Mesendoderm (in vitro differentiated cells): ENCODE measurements at regions not wholly inside any gene's neighbourhood (a gene's known extent, or its start where the extent isn't known, plus 50 kb on each side); places are given as distances from the start of the nearest gene placed in this dataset.

Source experiments
- DNase-seq: peaks from one replicate; pipeline ENCODE4 v3.0.0; 2013
- H2AK5ac ChIP-seq: 2 replicates; pipeline ENCODE4 v1.6.1; 2013; ENCODE audit warnings: low read length, inconsistent platforms
- H2BK120ac ChIP-seq: 2 replicates; pipeline ENCODE4 v1.6.1; 2013; ENCODE audit warnings: low read depth, mild to moderate bottlenecking, low read length, moderate library complexity, mixed read lengths
- H2BK15ac ChIP-seq: replicated peaks from 2 replicates; pipeline ENCODE4 v1.6.1; 2013; ENCODE audit warnings: low read depth, mild to moderate bottlenecking, moderate library complexity
- H2BK5ac ChIP-seq: 2 replicates; pipeline ENCODE4 v1.6.1; 2013; ENCODE audit warnings: low read length, inconsistent platforms
- H3K18ac ChIP-seq: 2 replicates; pipeline ENCODE4 v1.6.1; 2013; ENCODE audit warnings: mild to moderate bottlenecking, low read length, mixed read lengths
- H3K23ac ChIP-seq: one replicate; pipeline ENCODE4 v1.6.1; 2013; ENCODE audit warnings: low read length
- H3K27ac ChIP-seq: 2 replicates; pipeline ENCODE4 v1.5.1; 2013; ENCODE audit warnings: low read depth, mild to moderate bottlenecking, inconsistent platforms, low read length, moderate library complexity
- H3K27me3 ChIP-seq: 2 replicates; pipeline ENCODE4 v1.6.1; 2013; ENCODE audit warnings: low read length, control low read depth, mild to moderate bottlenecking, inconsistent platforms; ENCODE audit not compliant: insufficient read depth, poor library complexity
- H3K36me3 ChIP-seq: 2 replicates; pipeline ENCODE4 v1.6.1; 2013; ENCODE audit warnings: low read length, inconsistent platforms; ENCODE audit not compliant: control insufficient read depth, insufficient read depth
- H3K4ac ChIP-seq: one replicate; pipeline ENCODE4 v1.6.1; 2013; ENCODE audit warnings: low read depth, mild to moderate bottlenecking, low read length, moderate library complexity
- H3K4me1 ChIP-seq: 2 replicates; pipeline ENCODE4 v1.6.1; 2013; ENCODE audit warnings: low read depth, low read length, inconsistent platforms; ENCODE audit not compliant: control insufficient read depth
- H3K4me2 ChIP-seq: 2 replicates; pipeline ENCODE4 v1.6.1; 2013; ENCODE audit warnings: low read length
- H3K4me3 ChIP-seq: 2 replicates; pipeline ENCODE4 v1.5.1; 2013; ENCODE audit warnings: mild to moderate bottlenecking, low read length
- H3K56ac ChIP-seq: one replicate; pipeline ENCODE4 v1.6.1; 2013; ENCODE audit warnings: low read length
- H3K79me1 ChIP-seq: 2 replicates; pipeline ENCODE4 v1.6.1; 2013; ENCODE audit warnings: low read length, inconsistent platforms
- H3K79me2 ChIP-seq: 2 replicates; pipeline ENCODE4 v1.6.1; 2013; ENCODE audit warnings: mild to moderate bottlenecking, low read length; ENCODE audit not compliant: control insufficient read depth, insufficient read depth
- H3K9ac ChIP-seq: 2 replicates; pipeline ENCODE4 v1.6.1; 2013; ENCODE audit warnings: low read length, inconsistent platforms
- H4K5ac ChIP-seq: one replicate; pipeline ENCODE4 v1.6.1; 2013; ENCODE audit warnings: low read length
- H4K8ac ChIP-seq: one replicate; pipeline ENCODE4 v1.6.1; 2013; ENCODE audit warnings: low read depth, mild to moderate bottlenecking, control low read depth, low read length, moderate library complexity
- WGBS: extraction: QIAGEN DNeasy Blood & Tissue Kit; methylation state at CpG from one replicate; pipeline ENCODE4 v1.1.7; 2013; ENCODE audit warnings: low lambda C conversion rate, missing lambda C conversion rate; ENCODE audit not compliant: insufficient coverage; ENCODE audit errors: extremely low coverage; 5-methylcytosine and 5-hydroxymethylcytosine counted together

DNA sequence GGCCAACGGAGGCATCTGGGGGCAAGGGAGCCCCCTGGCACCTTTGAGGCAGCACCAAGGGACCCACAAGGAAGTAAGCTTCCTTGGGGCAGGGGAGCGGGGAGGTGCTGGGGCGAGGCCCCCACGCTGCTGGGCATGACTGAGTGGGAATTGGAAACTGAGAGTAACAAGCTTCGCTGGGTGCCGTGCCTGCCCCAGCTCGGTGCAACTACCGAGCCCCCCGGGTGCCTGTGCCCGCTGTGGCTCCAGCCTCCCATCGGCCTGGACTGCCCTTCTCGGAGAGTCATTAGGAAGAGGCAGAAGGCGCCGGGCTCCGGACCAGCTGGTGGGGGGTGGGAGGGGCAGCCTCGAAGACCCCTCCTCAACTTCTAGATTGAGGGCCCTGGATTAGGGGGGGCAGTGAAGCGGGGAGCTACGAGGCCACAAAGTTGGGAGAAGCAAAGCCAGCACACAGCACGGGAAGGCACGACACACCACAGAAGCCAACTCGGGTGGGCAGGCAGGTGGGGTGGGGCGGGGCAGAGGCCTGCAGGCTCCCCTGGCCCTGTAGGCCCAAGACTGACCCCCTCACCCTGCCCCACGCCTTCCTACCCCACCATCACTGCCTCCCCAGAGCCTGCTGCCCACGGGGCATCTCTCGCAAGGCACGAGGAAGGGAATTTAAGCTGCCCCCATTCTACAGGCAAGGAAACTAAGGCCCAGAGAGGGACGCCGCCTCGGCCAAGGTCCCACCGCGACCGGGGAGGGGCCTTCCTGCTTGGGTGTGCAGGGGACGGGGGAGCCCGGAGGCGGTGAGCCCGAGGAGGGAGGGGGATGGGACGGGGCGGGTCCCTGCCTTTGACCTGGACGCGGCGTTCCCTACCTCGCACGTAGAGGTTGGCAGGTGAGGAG is 83.2 kb downstream of the PTPRS start:
- WGBS, result no CpG with 5 or more reads among the region's 43 CpGs
- Histone ChIP-seq H2BK120ac (no peak overlapping the region), H3K56ac (no peak overlapping the region), H3K4ac (no peak overlapping the region), H3K9ac (no peak overlapping the region), H2BK15ac (no peak overlapping the region), H3K18ac (no peak overlapping the region), H2AK5ac (no peak overlapping the region), H3K4me3 (no peak overlapping the region), H3K79me1 (no peaks in the 10 kb centered on the region), H2BK5ac (no peak overlapping the region), H3K36me3 (no peaks in the 10 kb centered on the region), H3K79me2 (no peaks in the 10 kb centered on the region), H3K23ac (no peak overlapping the region), H4K8ac (no peak overlapping the region), H3K27ac (no peak overlapping the region), H3K27me3 (no peaks in the 10 kb centered on the region), H3K4me2 (no peak overlapping the region), H3K4me1 (no peaks in the 10 kb centered on the region), H4K5ac (no peak overlapping the region)
- no peak for DNase-seq

GRCh38 chr19:5255602-5256231 is 84.9 kb downstream of the PTPRS start:
- WGBS, result 100% methylated on average over 3 of the region's 22 CpGs

GRCh38 chr19:5254944-5255343 is 85.7 kb downstream of the PTPRS start:
- Histone ChIP-seq H3K4me3 (no peak overlapping the region), H3K4me1 (no peaks in the 10 kb centered on the region), H2BK120ac (no peak overlapping the region), H3K9ac (no peak overlapping the region), H3K36me3 (no peaks in the 10 kb centered on the region), H3K79me1 (no peaks in the 10 kb centered on the region), H3K4me2 (no peak overlapping the region), H4K5ac (no peak overlapping the region), H3K56ac (no peak overlapping the region), H4K8ac (no peak overlapping the region), H2BK15ac (no peak overlapping the region), H3K27me3 (no peaks in the 10 kb centered on the region), H2AK5ac (no peak overlapping the region), H2BK5ac (no peak overlapping the region), H3K79me2 (no peaks in the 10 kb centered on the region), H3K18ac (no peak overlapping the region), H3K27ac (no peak overlapping the region), H3K23ac (no peak overlapping the region), H3K4ac (no peak overlapping the region)
- WGBS, result no CpG with 5 or more reads among the region's 1 CpG
- no peak for DNase-seq

More at GRCh38 chr19:5255602-5256231, 84.9 kb downstream of the PTPRS start:
- Histone ChIP-seq H3K36me3 (no peaks in the 10 kb centered on the region), H3K4ac (no peak overlapping the region), H3K79me2 (no peaks in the 10 kb centered on the region), H3K4me2 (no peak overlapping the region), H3K79me1 (no peaks in the 10 kb centered on the region), H3K4me3 (no peak overlapping the region), H3K23ac (no peak overlapping the region), H3K18ac (no peak overlapping the region), H2BK5ac (no peak overlapping the region), H3K9ac (no peak overlapping the region), H3K4me1 (no peaks in the 10 kb centered on the region), H2BK120ac (no peak overlapping the region), H3K27me3 (no peaks in the 10 kb centered on the region), H2AK5ac (no peak overlapping the region), H2BK15ac (no peak overlapping the region), H3K56ac (no peak overlapping the region), H3K27ac (no peak overlapping the region), H4K8ac (no peak overlapping the region), H4K5ac (no peak overlapping the region)
- DNase-seq, result peak; percentile 64

- H3K56ac ChIP-seq, result no peak overlapping the region
- no CpG with 5 or more reads among the region's 3 CpGs for WGBS
- no peaks in the 10 kb centered on the region for H3K79me1 ChIP-seq
- H3K23ac ChIP-seq, result no peak overlapping the region
- DNase-seq, result no peak
- no peaks in the 10 kb centered on the region for H3K4me1 ChIP-seq
- no peak overlapping the region for H4K5ac ChIP-seq
- no peaks in the 10 kb centered on the region for H3K79me2 ChIP-seq
- H3K18ac ChIP-seq, result no peak overlapping the region
- H2AK5ac ChIP-seq, result no peak overlapping the region
- no peaks in the 10 kb centered on the region for H3K36me3 ChIP-seq
- H2BK120ac ChIP-seq, result no peak overlapping the region
- H3K27me3 ChIP-seq, result no peaks in the 10 kb centered on the region
- H3K4ac ChIP-seq, result no peak overlapping the region
- H4K8ac ChIP-seq, result no peak overlapping the region
- H3K27ac ChIP-seq, result no peak overlapping the region
- H2BK15ac ChIP-seq, result no peak overlapping the region
- no peak overlapping the region for H3K4me3 ChIP-seq
- H2BK5ac ChIP-seq, result no peak overlapping the region
- no peak overlapping the region for H3K9ac ChIP-seq
- H3K4me2 ChIP-seq, result no peak overlapping the region
Observed at GRCh38 chr19:5254543-5254942, 86.1 kb downstream of the PTPRS start.

GRCh38 chr19:5253406-5254110 is 87.1 kb downstream of the PTPRS start:
- H3K4me1 ChIP-seq, result no peaks in the 10 kb centered on the region
- no CpG with 5 or more reads among the region's 3 CpGs for WGBS

More at GRCh38 chr19:5253406-5254110, 87.1 kb downstream of the PTPRS start:
- DNase-seq, result no peak
- Histone ChIP-seq H3K36me3 (no peaks in the 10 kb centered on the region), H3K79me1 (no peaks in the 10 kb centered on the region), H2AK5ac (no peak overlapping the region), H2BK5ac (no peak overlapping the region), H3K79me2 (no peaks in the 10 kb centered on the region), H3K4me3 (no peak overlapping the region), H3K4me2 (no peak overlapping the region), H3K56ac (no peak overlapping the region), H4K8ac (no peak overlapping the region), H2BK120ac (no peak overlapping the region), H4K5ac (no peak overlapping the region), H3K27me3 (no peaks in the 10 kb centered on the region), H3K23ac (no peak overlapping the region), H3K4ac (no peak overlapping the region), H3K18ac (no peak overlapping the region), H2BK15ac (no peak overlapping the region), H3K27ac (no peak overlapping the region), H3K9ac (no peak overlapping the region)
